ENCODE measurements at regions not wholly inside any gene's neighbourhood (a gene's known extent, or its start where the extent isn't known, plus 50 kb on each side); places are given as distances from the start of the nearest gene placed in this dataset.

GRCh38 chr11:134632347-134633119 lies 220.5 kb upstream of the B3GAT1 start:
- ATAC-seq, result no peak

DNA sequence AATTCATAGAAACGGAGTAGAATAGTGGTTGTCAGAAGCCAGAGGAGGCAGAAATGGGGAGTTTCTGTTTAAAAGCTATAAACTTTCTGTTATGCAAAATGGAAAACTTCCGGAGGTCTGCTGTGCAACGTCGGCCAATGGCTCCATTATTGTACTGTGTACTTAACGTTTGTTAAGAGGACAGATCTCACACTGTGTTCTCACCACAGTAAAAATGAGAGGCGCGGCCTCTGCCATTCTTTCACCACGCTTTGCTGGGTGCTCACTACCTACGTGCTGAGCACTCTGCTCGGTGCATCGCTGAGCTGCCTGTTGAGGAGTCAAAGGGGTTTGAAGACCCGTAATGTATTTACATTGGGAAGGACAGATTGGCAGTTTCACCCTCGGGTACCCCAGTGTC lies 218.8 kb upstream of the B3GAT1 start:
- TF ChIP-seq ZFP3 (CRISPR knock-in tag; IDR thresholded peaks at IDR 0.05) (no peak), GLIS3 (CRISPR knock-in tag; IDR thresholded peaks at IDR 0.05) (no peak), ZNF8 (CRISPR knock-in tag; IDR thresholded peaks at IDR 0.05) (no peak), CREB5 (CRISPR knock-in tag; IDR thresholded peaks at IDR 0.05; ENCODE audit: low read depth) (no peak), CSDC2 (CRISPR knock-in tag; IDR thresholded peaks at IDR 0.05) (no peak), RARB (CRISPR knock-in tag; IDR thresholded peaks at IDR 0.05) (no peak), ZFP30 (CRISPR knock-in tag; IDR thresholded peaks at IDR 0.05) (no peak), ZC3H10 (CRISPR knock-in tag; IDR thresholded peaks at IDR 0.05) (no peak), PPARA (CRISPR knock-in tag; IDR thresholded peaks at IDR 0.05; ENCODE audit: borderline replicate concordance) (no peak), ESRRG (CRISPR knock-in tag; IDR thresholded peaks at IDR 0.05) (no peak), ARNTL (CRISPR knock-in tag; IDR thresholded peaks at IDR 0.05; ENCODE audit: borderline replicate concordance, low read depth) (no peak), ZNF70 (CRISPR knock-in tag; IDR thresholded peaks at IDR 0.05) (no peak), OSR1 (CRISPR knock-in tag; IDR thresholded peaks at IDR 0.05) (no peak)
- TF ChIP-seq, protein P1, sequence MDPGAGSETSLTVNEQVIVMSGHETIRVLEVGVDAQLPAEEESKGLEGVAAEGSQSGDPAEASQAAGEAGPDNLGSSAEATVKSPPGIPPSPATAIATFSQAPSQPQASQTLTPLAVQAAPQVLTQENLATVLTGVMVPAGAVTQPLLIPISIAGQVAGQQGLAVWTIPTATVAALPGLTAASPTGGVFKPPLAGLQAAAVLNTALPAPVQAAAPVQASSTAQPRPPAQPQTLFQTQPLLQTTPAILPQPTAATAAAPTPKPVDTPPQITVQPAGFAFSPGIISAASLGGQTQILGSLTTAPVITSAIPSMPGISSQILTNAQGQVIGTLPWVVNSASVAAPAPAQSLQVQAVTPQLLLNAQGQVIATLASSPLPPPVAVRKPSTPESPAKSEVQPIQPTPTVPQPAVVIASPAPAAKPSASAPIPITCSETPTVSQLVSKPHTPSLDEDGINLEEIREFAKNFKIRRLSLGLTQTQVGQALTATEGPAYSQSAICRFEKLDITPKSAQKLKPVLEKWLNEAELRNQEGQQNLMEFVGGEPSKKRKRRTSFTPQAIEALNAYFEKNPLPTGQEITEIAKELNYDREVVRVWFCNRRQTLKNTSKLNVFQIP (CRISPR knock-in tag; IDR thresholded peaks at IDR 0.05; ENCODE audit: borderline replicate concordance, low read depth), result no peak
- TF ChIP-seq, protein P2, sequence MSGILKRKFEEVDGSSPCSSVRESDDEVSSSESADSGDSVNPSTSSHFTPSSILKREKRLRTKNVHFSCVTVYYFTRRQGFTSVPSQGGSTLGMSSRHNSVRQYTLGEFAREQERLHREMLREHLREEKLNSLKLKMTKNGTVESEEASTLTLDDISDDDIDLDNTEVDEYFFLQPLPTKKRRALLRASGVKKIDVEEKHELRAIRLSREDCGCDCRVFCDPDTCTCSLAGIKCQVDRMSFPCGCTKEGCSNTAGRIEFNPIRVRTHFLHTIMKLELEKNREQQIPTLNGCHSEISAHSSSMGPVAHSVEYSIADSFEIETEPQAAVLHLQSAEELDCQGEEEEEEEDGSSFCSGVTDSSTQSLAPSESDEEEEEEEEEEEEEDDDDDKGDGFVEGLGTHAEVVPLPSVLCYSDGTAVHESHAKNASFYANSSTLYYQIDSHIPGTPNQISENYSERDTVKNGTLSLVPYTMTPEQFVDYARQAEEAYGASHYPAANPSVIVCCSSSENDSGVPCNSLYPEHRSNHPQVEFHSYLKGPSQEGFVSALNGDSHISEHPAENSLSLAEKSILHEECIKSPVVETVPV (CRISPR knock-in tag; IDR thresholded peaks at IDR 0.05), result no peak
- no peak for ATAC-seq

More at GRCh38 chr11:134632347-134633119, 220.5 kb upstream of the B3GAT1 start:
- TF ChIP-seq, protein P1 (CRISPR knock-in tag; IDR thresholded peaks at IDR 0.05; ENCODE audit: borderline replicate concordance, low read depth), result no peak
- TF ChIP-seq ISL1 (CRISPR knock-in tag; IDR thresholded peaks at IDR 0.05), result no peak
- no peak for TF ChIP-seq TSHZ2 (CRISPR knock-in tag; IDR thresholded peaks at IDR 0.05)
- TF ChIP-seq ZFP30 (CRISPR knock-in tag; IDR thresholded peaks at IDR 0.05), result no peak
- no peak for TF ChIP-seq OSR1 (CRISPR knock-in tag; IDR thresholded peaks at IDR 0.05)
- TF ChIP-seq SNAI2 (CRISPR knock-in tag; IDR thresholded peaks at IDR 0.05), result no peak
- TF ChIP-seq GLIS3 (CRISPR knock-in tag; IDR thresholded peaks at IDR 0.05), result no peak
- no peak for TF ChIP-seq TCF4 (CRISPR knock-in tag; IDR thresholded peaks at IDR 0.05; ENCODE audit: borderline replicate concordance)
- TF ChIP-seq ARNTL (CRISPR knock-in tag; IDR thresholded peaks at IDR 0.05; ENCODE audit: borderline replicate concordance, low read depth), result no peak
- TF ChIP-seq RARB (CRISPR knock-in tag; IDR thresholded peaks at IDR 0.05), result no peak
- TF ChIP-seq ZNF8 (CRISPR knock-in tag; IDR thresholded peaks at IDR 0.05), result no peak

GRCh38 chr11:134628426-134628825 lies 216.4 kb upstream of the B3GAT1 start:
- ATAC-seq, result no peak
- TF ChIP-seq TCF4 (CRISPR knock-in tag; IDR thresholded peaks at IDR 0.05; ENCODE audit: borderline replicate concordance), result no peak
